ENCODE measurements at regions not wholly inside any gene's neighbourhood (a gene's known extent, or its start where the extent isn't known, plus 50 kb on each side); places are given as distances from the start of the nearest gene placed in this dataset.

DNA sequence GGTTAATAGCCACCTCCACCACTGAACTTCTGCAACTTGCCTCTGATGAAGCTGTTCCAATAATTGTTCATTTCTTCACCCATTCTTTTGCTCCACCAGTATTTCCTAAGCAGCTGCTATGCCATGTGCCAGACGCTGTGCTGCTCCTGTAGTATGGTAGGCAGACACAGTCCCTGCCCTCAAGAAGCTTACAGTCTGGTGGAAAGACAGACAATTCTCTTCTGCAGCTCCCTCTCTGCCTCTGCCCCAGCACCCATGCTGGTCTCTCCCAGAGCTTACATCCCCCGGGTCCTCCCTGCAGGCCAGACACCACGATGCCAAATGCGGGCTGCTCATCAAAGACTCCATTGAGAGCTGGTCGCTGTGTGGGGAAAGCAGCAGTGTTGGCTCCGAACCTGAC, 111.6 kb upstream of the ESRRB start:
- intact Hi-C loops (cut with DNase I), result no loop called here
- no peaks in the 10 kb centered on the region for H3K9me3 ChIP-seq
- H3K4me1 ChIP-seq, result peaks cover 15% of the 10 kb centered on the region
- TF ChIP-seq, protein P1, sequence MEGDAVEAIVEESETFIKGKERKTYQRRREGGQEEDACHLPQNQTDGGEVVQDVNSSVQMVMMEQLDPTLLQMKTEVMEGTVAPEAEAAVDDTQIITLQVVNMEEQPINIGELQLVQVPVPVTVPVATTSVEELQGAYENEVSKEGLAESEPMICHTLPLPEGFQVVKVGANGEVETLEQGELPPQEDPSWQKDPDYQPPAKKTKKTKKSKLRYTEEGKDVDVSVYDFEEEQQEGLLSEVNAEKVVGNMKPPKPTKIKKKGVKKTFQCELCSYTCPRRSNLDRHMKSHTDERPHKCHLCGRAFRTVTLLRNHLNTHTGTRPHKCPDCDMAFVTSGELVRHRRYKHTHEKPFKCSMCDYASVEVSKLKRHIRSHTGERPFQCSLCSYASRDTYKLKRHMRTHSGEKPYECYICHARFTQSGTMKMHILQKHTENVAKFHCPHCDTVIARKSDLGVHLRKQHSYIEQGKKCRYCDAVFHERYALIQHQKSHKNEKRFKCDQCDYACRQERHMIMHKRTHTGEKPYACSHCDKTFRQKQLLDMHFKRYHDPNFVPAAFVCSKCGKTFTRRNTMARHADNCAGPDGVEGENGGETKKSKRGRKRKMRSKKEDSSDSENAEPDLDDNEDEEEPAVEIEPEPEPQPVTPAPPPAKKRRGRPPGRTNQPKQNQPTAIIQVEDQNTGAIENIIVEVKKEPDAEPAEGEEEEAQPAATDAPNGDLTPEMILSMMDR (IDR thresholded peaks at IDR 0.05), result no peak
- TF ChIP-seq POLR2A (IDR thresholded peaks at IDR 0.05), result no peak
- TF ChIP-seq POLR2AphosphoS5 (IDR thresholded peaks at IDR 0.05; ENCODE audit: insufficient read depth in 1 of 2, low read depth in 1 of 2), result no peak
- no peak overlapping the region for H3K27ac ChIP-seq
- no peak overlapping the region for H3K4me3 ChIP-seq
- no peaks in the 10 kb centered on the region for H3K27me3 ChIP-seq
- no peak for DNase-seq (ENCODE audit: extremely low spot score in 2 of 2)
- no peaks in the 10 kb centered on the region for H3K36me3 ChIP-seq

DNA sequence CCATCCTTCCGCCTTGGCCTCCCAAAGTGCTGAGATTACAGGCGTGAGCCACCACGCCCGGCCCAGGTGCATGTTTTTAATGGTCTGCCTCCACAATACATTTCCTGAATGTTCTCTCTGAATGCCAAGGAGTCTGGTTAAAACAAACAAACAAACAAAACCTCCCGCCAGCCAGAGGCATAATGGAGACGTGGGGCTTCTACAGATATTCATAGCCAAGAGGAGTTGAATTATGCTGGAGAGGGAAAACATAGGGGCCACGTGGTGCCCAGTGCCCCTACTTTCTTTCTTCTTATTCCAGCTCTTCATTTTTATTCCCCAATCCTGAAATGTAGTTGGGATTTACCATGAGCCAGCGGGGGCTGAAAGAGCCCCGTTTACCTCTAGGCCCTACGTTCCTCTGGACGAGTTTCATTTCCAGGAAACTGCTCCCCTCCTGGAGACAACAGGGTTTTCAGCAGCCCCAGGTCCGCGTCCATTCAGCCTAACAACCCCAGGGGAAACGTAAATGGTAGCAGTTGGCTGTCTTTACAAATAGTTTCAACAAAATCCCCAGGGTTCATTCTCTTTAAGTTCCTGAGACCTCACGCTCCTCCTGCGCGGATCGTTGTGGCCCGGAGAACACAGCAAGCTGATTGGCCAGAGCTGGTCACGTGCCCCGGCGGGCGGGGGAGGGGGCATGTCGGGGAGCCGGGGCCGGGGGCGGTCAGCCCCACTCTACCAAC, 108.5 kb upstream of the ESRRB start:
- H3K27ac ChIP-seq, result peak overlapping the region; percentile 54

DNA sequence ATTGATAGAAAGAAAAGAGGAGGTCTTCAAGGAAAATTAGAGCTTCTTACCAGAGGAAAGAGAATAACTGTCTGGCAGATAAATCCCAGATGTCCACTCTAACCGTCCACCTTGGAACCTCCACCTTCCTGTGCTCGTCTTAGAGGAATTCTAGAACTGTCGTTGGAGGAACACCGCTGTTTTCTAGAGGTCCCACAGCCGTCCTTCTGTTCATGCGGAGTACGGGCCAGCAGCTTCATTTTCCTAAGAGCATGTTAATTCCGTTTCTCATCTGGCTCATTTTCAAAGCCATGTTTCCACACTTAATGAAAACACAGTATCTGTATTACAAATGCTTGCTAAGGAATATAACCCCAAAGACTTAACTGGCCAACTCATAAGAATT, 107.9 kb upstream of the ESRRB start:
- Histone ChIP-seq H3K36me3 (no peaks in the 10 kb centered on the region), H3K27ac (peak overlapping the region; percentile 54), H3K27me3 (no peaks in the 10 kb centered on the region), H3K9me3 (no peaks in the 10 kb centered on the region), H3K4me3 (peak overlapping the region; percentile 36 to 50), H3K4me1 (peaks cover 15% of the 10 kb centered on the region)
- DNase-seq (ENCODE audit: extremely low spot score in 2 of 2), result peak in 1 of 2 donors; percentile 11
- TF ChIP-seq, protein P1 (IDR thresholded peaks at IDR 0.05), result no peak
- no peak for TF ChIP-seq POLR2AphosphoS5 (IDR thresholded peaks at IDR 0.05; ENCODE audit: insufficient read depth in 1 of 2, low read depth in 1 of 2)
- no peak for TF ChIP-seq POLR2A (IDR thresholded peaks at IDR 0.05)
- intact Hi-C loops (cut with DNase I), result no loop called here

More for the DNA sequence above, 108.5 kb upstream of the ESRRB start:
- peak in 1 of 2 donors; percentile 62 for DNase-seq (ENCODE audit: extremely low spot score in 2 of 2)
- intact Hi-C loops (cut with DNase I), result no loop called here
- no peaks in the 10 kb centered on the region for H3K36me3 ChIP-seq
- no peak for TF ChIP-seq POLR2AphosphoS5 (IDR thresholded peaks at IDR 0.05; ENCODE audit: insufficient read depth in 1 of 2, low read depth in 1 of 2)
- TF ChIP-seq, protein P1 (IDR thresholded peaks at IDR 0.05), result no peak
- TF ChIP-seq POLR2A (IDR thresholded peaks at IDR 0.05), result no peak
- peaks cover 15% of the 10 kb centered on the region for H3K4me1 ChIP-seq
- no peaks in the 10 kb centered on the region for H3K9me3 ChIP-seq
- peak overlapping the region; percentile 36 to 50 for H3K4me3 ChIP-seq
- no peaks in the 10 kb centered on the region for H3K27me3 ChIP-seq

DNA sequence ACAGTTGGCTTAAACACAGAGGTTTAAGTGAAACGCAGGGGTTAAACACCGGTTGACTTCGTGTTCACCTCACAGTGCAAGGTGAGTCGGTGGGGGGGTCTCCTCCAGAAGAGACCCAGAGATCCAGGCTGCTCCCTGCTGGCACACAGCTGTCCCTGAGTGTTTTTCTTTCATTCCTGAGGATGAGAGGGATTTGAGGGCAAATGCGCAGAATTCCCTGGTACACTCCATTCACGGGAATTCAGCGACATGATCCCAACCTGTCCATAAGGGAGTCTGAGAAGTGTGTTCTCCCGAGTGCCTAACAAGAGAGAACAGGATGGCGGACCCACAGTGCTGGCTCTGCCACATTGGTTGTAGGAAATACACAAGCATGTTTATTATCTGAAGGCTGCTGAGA, 107.2 kb upstream of the ESRRB start:
- H3K36me3 ChIP-seq, result no peaks in the 10 kb centered on the region
- H3K27ac ChIP-seq, result no peak overlapping the region
- no peak for TF ChIP-seq POLR2AphosphoS5 (IDR thresholded peaks at IDR 0.05; ENCODE audit: insufficient read depth in 1 of 2, low read depth in 1 of 2)
- intact Hi-C loops (cut with DNase I), result no loop called here
- peaks cover 15% of the 10 kb centered on the region for H3K4me1 ChIP-seq
- H3K9me3 ChIP-seq, result no peaks in the 10 kb centered on the region
- peak in 1 of 2 donors; percentile 74 for DNase-seq (ENCODE audit: extremely low spot score in 2 of 2)
- no peak overlapping the region for H3K4me3 ChIP-seq
- no peaks in the 10 kb centered on the region for H3K27me3 ChIP-seq

DNA sequence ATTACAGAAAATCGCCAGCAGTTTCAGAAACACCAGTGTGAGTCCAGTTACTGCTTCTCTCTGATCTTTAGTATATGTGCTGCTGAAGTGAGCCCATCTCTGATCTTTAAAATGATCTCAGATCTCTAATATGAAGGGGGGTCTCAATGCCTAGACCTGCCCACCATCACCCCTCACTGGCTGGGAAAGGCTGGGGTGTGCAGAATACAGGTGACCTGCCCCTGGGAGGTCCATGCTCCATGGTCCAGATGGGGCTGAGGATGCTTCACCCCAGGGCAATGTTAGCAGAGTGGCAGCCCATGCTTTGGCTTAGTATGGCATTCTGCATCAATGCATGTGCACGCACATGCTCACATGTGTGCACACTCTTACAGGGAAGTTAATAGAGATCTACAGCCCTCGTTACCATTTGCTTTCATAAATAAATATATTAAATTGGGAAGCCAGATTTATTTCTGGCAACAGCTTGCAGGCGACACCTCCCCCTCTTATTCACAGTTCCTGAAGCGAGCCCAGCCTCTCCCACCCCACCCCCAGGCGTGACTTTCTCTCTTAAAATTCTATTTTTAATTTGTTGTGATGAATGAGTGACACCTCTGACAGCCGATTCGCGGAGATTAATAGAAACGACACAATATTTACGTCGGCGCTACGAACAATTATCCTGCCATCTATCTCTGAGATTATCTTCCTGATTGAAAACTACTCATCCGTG, 104.7 kb upstream of the ESRRB start:
- Histone ChIP-seq H3K27me3 (no peaks in the 10 kb centered on the region), H3K36me3 (no peaks in the 10 kb centered on the region), H3K9me3 (no peaks in the 10 kb centered on the region), H3K4me1 (peaks cover 15% of the 10 kb centered on the region), H3K27ac (no peak overlapping the region), H3K4me3 (no peak overlapping the region)
- TF ChIP-seq POLR2A (IDR thresholded peaks at IDR 0.05), result no peak
- no peak for TF ChIP-seq POLR2AphosphoS5 (IDR thresholded peaks at IDR 0.05; ENCODE audit: insufficient read depth in 1 of 2, low read depth in 1 of 2)
- TF ChIP-seq, protein P1 (IDR thresholded peaks at IDR 0.05), result no peak
- intact Hi-C loops (cut with DNase I), result no loop called here
- DNase-seq (ENCODE audit: extremely low spot score in 2 of 2), result peak; percentile 37 to 70

Data from vagina (tissue), 2 donors.